DMS153 treated with DMSO at 0.1 percent for 48 hours (cell line): ENCODE measurements at regions not wholly inside any gene's neighbourhood (a gene's known extent, or its start where the extent isn't known, plus 50 kb on each side); places are given as distances from the start of the nearest gene placed in this dataset.
"Not testable (repeated sequence)": the region's sequence is repeated elsewhere in the genome, so short reads cannot be mapped to it uniquely, and the experiment has no call there.

ENCODE experiments used
- DNase-seq: peaks from one replicate; lab custom pipeline; 2025; ENCODE audit not compliant: unreplicated experiment; lab: John Stamatoyannopoulos, UW

DNA sequence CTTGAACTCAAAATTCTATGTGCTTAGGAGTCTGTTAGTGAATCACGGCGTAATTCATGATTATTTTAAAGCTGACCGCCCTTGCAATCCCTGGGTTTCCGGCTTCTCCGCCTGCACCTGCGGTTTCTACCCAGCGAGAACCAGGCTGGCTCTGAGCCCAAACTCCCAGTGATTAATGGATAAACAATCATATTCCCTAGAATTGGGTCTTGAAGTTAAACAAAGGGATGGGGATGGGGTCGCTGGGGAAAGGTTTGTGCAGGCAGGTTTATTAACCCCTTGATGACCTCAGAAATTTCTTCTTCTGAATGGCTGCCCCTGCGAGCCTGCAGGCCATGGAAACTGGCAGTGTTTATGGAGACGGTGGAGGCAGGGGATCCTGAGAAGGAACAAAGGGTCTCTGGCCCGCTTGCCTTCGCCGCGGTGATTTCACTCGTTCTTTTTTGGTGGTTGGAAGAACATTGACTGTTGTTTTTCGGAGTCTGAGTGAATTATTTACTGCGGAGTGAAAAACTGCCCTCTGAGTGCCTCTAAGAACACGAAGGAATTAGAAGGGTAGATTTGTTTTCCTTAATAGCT, 1000.3 kb downstream of the BRD1 start:
- peak; percentile 71 for DNase-seq

DNA sequence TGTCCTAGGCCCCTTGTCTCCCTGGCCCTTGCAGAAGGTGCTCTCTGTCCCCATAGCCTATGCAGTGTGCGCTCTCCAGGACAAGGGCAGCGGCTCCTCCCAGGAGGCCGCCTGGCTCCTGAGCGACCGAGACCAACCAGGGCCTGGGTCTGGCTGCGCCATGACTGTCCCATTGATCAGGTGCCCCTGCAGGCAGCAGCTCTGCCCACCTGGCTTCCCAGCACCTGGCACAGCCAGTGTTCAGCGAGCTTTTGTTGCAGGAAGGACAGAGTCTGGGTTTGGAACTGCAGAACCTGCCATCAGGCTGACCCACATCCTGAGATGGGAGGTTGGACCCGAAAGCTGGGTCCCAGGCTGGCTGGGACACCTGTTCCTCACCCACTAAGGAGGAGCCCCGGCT, 1001.1 kb downstream of the BRD1 start:
- no peak for DNase-seq

- no peak for DNase-seq
Measured at GRCh38 chr22:48825802-48826520, 1001.7 kb downstream of the BRD1 start.

GRCh38 chr22:48824712-48825651, 1002.7 kb downstream of the BRD1 start:
- DNase-seq: no peak

DNA sequence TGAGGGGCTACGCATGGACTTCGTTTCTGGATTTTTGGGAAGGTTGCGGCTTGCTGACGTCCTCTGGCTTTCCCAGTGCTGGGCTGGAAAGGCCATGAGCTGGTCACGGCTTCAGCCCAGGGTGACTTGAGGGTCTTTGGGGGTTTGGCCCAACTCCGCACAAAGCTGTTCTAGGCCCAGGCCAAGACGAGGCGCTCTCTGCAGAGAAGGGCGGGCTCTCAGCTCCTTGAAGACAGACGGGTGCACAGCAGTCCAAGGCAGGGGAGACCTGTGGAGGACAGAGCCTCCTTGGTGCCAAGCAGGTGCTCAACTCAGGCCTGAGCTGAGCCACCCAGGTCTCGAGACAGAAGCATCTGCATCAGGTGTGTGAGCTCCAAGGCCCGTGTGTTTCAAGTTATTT, 1003.7 kb downstream of the BRD1 start:
- DNase-seq: no peak

DNA sequence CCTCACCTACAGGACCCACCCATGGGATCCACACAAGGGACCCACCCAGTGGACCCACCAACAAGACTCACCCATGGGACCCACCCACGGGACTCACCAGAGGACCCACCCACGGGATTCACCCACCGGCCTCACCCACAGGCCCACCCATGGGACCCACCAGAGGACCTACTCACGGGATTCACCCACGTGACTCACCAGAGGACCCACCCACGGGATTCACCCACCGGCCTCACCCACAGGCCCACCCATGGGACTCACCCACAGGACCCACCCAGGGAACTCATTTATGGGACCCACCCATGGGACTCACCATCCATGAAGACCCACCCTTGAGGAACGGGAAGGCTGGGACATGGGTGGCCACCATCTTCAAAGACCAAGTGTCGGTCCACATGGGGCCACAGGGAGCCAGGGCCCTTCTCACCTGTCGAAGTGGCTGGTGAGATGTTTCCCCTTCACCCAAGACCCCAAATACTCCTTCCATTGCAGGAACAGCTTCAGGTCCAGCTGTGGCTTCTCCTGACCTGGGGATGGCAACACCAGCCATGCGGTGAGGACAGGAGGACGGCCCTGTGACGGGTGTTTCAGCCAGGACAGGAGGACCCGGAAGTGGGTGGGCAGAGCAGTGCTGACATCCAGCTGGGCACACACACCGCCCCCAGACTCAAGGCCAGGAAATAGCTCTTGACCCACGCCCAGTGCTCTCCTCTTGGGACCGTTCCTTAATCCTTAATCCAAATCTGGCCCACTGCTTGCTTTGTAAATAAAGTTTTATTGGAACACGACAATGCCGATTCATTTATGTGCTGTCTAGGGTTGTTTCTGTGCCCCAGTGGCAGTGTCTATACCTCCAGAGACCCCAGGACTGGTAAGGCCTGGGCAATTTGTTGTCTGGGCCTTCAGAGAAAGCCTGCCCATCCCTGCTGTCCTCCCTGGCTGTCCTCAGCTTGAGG, 1005.1 kb downstream of the BRD1 start:
- no peak for DNase-seq

DNA sequence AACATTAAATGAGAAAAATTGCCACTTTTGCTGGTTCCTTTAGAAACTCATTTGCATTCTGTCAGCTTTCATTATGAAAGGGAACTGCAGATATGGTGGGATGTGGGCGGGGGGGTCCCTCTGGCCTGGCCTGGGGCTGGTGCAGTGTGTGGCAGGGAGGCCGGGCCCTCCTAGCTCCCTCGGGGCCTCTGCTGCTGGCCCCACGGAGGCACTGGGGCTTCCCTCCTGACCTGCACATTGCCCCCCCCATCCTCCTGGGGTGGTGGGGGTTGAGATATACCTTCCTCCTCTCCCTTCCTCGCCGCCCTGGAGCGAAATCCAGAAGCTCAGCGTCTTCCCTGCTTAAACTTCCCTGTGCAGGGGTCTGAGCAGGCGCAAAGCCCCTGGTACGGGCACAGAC, 1005.9 kb downstream of the BRD1 start:
- DNase-seq: no peak

- no peak for DNase-seq
Measured at GRCh38 chr22:48821346-48821690, 1006.4 kb downstream of the BRD1 start.

DNA sequence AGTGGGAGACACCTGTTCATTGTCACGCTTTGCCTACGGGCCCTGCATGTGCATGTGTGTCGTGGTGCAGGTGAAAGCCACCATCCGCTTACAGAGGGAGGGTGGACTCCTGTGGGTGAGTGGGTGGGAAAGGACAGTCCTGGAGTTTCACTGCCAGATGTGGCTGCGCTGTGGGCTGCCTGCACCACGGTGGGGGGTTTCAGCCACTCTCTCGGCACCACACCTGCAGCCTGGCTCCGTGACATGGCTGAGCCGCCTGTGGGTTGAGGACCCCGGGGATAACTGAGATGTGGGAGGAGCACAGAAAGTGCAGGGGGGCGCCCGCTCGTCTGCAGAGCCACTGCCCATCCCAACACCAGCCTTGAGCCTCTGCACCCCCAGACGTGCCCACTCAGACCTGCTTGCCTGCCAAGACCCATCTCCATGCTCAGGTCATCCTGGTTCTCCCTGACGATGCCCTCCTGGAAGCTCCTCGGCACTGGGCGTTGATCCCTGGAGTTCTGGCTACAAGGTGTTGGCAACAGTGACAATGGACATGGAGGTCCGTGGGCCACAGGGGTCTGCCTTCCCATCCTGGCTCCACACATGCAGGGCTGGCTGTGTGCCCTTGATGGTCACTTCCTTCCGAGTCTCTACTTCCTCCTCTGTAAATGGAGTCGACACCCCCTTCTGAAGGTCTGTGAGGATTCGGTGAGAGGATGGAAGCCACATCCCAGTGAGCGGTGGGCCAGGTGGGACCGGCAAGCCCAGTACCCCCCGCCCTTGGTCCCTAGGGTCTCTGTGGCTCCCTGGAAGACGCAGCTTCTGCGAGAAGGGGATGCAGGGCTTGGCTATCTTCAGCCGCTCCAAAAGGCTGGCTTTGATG, 1007.0 kb downstream of the BRD1 start:
- DNase-seq: no peak

DNA sequence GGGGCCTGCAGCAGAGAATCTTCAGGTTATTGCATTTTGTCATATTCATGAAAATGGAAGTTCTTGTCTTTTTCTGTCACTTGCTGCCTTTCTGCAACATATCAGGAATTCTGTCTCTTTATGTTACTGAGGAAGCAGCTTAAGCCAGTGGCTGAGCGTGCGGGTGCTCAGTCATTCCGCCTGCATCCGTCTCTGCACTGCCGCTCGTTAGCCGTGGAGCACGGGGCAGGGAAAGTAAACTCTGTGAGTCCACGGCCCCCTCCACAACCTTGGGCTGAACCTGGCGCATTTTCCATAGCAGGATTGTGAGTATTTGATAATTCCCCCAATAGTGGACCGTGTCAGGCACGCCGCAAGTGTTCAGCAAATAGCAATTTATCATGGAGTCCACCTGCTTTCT, 1007.7 kb downstream of the BRD1 start:
- no peak for DNase-seq

GRCh38 chr22:48819232-48819631, 1008.4 kb downstream of the BRD1 start:
- no peak for DNase-seq

GRCh38 chr22:48817491-48817890, 1010.2 kb downstream of the BRD1 start:
- not testable (repeated sequence) for DNase-seq

- DNase-seq: no peak
Measured at GRCh38 chr22:48811885-48812284, 1015.8 kb downstream of the BRD1 start.

DNA sequence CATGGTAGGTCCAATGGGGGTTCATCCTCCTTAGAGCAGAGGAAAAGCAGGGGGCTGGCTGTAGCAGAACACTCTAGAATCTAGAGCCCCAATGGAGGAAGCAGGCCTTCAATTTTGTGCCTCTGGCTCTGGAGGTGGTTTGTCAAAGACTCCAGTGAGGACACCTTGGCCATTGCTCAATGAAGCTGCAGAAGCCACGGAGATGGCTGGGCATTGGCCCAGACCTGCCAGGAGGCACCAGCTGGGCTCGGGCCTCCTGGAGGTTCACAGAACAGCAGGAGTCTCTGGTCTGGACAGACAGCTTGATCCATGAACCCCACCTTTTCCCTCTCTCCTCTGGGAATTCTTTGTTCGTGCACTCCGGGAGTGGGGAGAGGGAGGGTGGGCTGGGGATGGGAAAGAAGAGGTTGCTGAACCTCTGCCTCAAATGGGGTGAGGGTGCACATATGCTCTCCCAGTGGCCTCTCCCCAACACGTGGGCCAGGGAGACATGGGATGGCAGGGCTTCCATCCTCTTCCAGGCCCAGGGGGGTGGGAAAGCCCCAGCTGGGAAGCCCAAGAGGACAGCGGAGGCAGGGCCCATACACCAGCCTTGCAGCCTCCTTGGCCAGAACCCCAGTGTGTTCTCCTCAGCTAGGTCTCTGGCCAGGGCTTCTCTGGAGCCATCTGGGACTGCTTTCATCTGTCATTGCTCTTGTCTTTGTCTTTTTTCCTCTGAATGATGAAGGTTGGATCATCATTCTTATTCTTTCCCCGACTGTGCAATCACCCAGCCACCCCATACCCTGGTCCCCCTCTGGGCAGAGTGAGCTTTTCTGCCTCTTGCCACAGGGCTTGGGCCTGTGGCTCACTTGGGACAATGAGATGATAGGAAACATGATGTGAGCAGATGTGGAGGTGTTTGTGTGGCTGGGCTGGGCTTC, 1019.4 kb downstream of the BRD1 start:
- DNase-seq: no peak

GRCh38 chr22:48807155-48807554, 1020.5 kb downstream of the BRD1 start:
- DNase-seq: no peak

DNA sequence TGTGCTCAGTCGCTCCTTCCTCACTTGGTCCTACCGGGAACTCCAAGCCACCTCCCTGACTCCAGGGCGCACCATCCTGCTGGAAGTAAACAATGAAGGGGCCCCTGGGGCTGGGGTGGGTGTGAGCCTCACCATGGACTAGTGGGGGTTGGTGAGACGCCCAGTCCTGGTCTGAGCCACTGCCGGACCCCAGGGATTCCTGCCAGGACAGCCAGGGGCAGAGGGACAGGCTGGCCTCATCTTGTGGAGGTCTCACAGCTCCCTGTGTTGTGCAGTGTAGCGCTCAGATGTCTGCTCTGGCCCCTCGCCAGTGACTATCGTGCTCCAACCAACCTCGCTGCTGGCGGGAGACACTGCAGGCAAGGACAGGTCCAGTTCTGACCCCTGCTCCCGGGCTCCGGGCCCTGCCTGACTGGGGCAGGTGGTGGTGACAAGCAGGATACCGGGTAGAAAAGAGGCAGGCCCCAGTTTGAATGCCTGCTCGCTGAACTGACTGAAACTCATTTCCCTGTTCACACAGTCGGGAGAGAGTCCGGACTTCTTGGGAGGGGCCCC, 1021.4 kb downstream of the BRD1 start:
- no peak for DNase-seq

GRCh38 chr22:48805516-48805915, 1022.2 kb downstream of the BRD1 start:
- DNase-seq: no peak

- no peak for DNase-seq
Measured at GRCh38 chr22:48804811-48805301, 1022.8 kb downstream of the BRD1 start.
